H1 (cell line): ENCODE measurements at regions not wholly inside any gene's neighbourhood (a gene's known extent, or its start where the extent isn't known, plus 50 kb on each side); places are given as distances from the start of the nearest gene placed in this dataset.

Source experiments
- CHD2 ChIP-seq: IDR thresholded peaks from 2 replicates; pipeline ENCODE4 v1.6.1; 2012; ENCODE audit warnings: low read length, improper control_type of control experiment
- CTBP2 ChIP-seq: IDR thresholded peaks from 2 replicates; pipeline ENCODE4 v1.7.0; 2011; ENCODE audit warnings: borderline replicate concordance, mild to moderate bottlenecking, moderate library complexity, mixed read lengths, low read length; ENCODE audit not compliant: insufficient read depth, insufficient read length
- EP300 ChIP-seq, 2 experiments: IDR thresholded peaks; 1 replicate in 1 of 2; 2 replicates in 1 of 2; pipeline ENCODE4 v1.6.1; 2011 to 2012; ENCODE audit warnings: low read depth in 2 of 2, low read length in 2 of 2, mild to moderate bottlenecking in 2 of 2, borderline replicate concordance in 1 of 2, inconsistent platforms in 1 of 2, moderate library complexity in 1 of 2
- SP4 ChIP-seq: IDR thresholded peaks from 2 replicates; pipeline ENCODE4 v1.6.1; 2012; ENCODE audit warnings: low read length, inconsistent platforms
- TAF7 ChIP-seq: optimal IDR thresholded peaks from 2 replicates; pipeline ENCODE3; 2011; ENCODE audit warnings: low read depth, mild to moderate bottlenecking, inconsistent platforms, low read length, moderate library complexity, borderline replicate concordance
- TCF12 ChIP-seq: IDR thresholded peaks from 2 replicates; pipeline ENCODE4 v1.6.1; 2011; ENCODE audit warnings: low read depth, mild to moderate bottlenecking, low read length
- YY1 ChIP-seq: IDR thresholded peaks from 2 replicates; pipeline ENCODE4 v1.6.1; 2011; ENCODE audit warnings: low read depth, mild to moderate bottlenecking, low read length
- TF ChIP-seq, protein P1 (sequence below): fragments of 300-600 bp; sonication (generic); IDR thresholded peaks from 2 replicates; pipeline ENCODE4 v1.7.1; 2012; ENCODE audit warnings: low read length, moderate library complexity, mild to moderate bottlenecking, inconsistent platforms; ENCODE audit not compliant: insufficient replicate concordance
- TF ChIP-seq, protein P2 (sequence below): IDR thresholded peaks from 2 replicates; pipeline ENCODE4 v1.6.1; 2012; ENCODE audit warnings: inconsistent platforms
- TF ChIP-seq, protein P3 (sequence below): IDR thresholded peaks from 2 replicates; pipeline ENCODE4 v1.6.1; 2012; ENCODE audit warnings: low read length, inconsistent platforms

DNA sequence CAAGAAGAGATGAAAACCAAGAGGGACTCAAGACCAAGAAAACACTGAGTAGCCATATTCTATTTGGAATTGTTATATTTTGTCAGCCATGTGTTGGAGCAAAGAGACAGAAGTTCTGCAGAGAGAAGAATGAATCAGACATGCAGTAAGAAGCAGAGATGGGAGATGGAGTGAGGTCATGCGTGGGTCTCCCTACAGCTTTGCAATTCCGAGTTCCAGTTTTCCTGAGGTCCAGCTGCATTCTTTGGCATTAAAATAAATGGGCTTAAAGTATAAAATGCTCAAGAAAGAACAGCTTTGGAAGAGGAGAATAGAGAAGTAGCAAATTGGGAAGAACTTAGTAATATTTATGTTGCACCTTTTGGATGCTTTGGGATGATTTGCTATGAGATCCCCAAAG lies 361.6 kb downstream of the NPR3 start (continued):
- TF ChIP-seq, protein P1, sequence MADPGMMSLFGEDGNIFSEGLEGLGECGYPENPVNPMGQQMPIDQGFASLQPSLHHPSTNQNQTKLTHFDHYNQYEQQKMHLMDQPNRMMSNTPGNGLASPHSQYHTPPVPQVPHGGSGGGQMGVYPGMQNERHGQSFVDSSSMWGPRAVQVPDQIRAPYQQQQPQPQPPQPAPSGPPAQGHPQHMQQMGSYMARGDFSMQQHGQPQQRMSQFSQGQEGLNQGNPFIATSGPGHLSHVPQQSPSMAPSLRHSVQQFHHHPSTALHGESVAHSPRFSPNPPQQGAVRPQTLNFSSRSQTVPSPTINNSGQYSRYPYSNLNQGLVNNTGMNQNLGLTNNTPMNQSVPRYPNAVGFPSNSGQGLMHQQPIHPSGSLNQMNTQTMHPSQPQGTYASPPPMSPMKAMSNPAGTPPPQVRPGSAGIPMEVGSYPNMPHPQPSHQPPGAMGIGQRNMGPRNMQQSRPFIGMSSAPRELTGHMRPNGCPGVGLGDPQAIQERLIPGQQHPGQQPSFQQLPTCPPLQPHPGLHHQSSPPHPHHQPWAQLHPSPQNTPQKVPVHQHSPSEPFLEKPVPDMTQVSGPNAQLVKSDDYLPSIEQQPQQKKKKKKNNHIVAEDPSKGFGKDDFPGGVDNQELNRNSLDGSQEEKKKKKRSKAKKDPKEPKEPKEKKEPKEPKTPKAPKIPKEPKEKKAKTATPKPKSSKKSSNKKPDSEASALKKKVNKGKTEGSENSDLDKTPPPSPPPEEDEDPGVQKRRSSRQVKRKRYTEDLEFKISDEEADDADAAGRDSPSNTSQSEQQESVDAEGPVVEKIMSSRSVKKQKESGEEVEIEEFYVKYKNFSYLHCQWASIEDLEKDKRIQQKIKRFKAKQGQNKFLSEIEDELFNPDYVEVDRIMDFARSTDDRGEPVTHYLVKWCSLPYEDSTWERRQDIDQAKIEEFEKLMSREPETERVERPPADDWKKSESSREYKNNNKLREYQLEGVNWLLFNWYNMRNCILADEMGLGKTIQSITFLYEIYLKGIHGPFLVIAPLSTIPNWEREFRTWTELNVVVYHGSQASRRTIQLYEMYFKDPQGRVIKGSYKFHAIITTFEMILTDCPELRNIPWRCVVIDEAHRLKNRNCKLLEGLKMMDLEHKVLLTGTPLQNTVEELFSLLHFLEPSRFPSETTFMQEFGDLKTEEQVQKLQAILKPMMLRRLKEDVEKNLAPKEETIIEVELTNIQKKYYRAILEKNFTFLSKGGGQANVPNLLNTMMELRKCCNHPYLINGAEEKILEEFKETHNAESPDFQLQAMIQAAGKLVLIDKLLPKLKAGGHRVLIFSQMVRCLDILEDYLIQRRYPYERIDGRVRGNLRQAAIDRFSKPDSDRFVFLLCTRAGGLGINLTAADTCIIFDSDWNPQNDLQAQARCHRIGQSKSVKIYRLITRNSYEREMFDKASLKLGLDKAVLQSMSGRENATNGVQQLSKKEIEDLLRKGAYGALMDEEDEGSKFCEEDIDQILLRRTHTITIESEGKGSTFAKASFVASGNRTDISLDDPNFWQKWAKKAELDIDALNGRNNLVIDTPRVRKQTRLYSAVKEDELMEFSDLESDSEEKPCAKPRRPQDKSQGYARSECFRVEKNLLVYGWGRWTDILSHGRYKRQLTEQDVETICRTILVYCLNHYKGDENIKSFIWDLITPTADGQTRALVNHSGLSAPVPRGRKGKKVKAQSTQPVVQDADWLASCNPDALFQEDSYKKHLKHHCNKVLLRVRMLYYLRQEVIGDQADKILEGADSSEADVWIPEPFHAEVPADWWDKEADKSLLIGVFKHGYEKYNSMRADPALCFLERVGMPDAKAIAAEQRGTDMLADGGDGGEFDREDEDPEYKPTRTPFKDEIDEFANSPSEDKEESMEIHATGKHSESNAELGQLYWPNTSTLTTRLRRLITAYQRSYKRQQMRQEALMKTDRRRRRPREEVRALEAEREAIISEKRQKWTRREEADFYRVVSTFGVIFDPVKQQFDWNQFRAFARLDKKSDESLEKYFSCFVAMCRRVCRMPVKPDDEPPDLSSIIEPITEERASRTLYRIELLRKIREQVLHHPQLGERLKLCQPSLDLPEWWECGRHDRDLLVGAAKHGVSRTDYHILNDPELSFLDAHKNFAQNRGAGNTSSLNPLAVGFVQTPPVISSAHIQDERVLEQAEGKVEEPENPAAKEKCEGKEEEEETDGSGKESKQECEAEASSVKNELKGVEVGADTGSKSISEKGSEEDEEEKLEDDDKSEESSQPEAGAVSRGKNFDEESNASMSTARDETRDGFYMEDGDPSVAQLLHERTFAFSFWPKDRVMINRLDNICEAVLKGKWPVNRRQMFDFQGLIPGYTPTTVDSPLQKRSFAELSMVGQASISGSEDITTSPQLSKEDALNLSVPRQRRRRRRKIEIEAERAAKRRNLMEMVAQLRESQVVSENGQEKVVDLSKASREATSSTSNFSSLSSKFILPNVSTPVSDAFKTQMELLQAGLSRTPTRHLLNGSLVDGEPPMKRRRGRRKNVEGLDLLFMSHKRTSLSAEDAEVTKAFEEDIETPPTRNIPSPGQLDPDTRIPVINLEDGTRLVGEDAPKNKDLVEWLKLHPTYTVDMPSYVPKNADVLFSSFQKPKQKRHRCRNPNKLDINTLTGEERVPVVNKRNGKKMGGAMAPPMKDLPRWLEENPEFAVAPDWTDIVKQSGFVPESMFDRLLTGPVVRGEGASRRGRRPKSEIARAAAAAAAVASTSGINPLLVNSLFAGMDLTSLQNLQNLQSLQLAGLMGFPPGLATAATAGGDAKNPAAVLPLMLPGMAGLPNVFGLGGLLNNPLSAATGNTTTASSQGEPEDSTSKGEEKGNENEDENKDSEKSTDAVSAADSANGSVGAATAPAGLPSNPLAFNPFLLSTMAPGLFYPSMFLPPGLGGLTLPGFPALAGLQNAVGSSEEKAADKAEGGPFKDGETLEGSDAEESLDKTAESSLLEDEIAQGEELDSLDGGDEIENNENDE: no peak
- TF ChIP-seq YY1: no peak
- TF ChIP-seq, protein P2, sequence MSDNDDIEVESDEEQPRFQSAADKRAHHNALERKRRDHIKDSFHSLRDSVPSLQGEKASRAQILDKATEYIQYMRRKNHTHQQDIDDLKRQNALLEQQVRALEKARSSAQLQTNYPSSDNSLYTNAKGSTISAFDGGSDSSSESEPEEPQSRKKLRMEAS: no peak
- no peak for TF ChIP-seq TAF7
- no peak for TF ChIP-seq CHD2
- TF ChIP-seq SP4: no peak
- TF ChIP-seq EP300 (IDR thresholded peaks at IDR 0.05; ENCODE audit: borderline replicate concordance in 1 of 2, low read depth in 2 of 2, low read length in 2 of 2): no peak
- TF ChIP-seq CTBP2: no peak
- no peak for TF ChIP-seq TCF12
- TF ChIP-seq, protein P3, sequence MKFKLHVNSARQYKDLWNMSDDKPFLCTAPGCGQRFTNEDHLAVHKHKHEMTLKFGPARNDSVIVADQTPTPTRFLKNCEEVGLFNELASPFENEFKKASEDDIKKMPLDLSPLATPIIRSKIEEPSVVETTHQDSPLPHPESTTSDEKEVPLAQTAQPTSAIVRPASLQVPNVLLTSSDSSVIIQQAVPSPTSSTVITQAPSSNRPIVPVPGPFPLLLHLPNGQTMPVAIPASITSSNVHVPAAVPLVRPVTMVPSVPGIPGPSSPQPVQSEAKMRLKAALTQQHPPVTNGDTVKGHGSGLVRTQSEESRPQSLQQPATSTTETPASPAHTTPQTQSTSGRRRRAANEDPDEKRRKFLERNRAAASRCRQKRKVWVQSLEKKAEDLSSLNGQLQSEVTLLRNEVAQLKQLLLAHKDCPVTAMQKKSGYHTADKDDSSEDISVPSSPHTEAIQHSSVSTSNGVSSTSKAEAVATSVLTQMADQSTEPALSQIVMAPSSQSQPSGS: no peak
